ENCODE measurements at regions not wholly inside any gene's neighbourhood (a gene's known extent, or its start where the extent isn't known, plus 50 kb on each side); places are given as distances from the start of the nearest gene placed in this dataset.

- Histone ChIP-seq H3K36me3 (no peaks in the 10 kb centered on the region), H3K4me1 (peaks cover under 1 to 8% (median 3%) of the 10 kb centered on the region in 4 donors), H3K9me3 (no peaks in the 10 kb centered on the region), H3K27ac (replicated peaks in 1 of 4) (peak overlapping the region in 2 of 4 donors; percentile 28 to 34), H3K27me3 (no peaks in the 10 kb centered on the region), H3K4me3 (no peak overlapping the region)
- TF ChIP-seq POLR2A (IDR thresholded peaks at IDR 0.05; ENCODE audit: low read depth) (no peak), CTCF (IDR thresholded peaks at IDR 0.05) (no peak), EP300 (IDR thresholded peaks at IDR 0.05) (no peak), POLR2AphosphoS5 (IDR thresholded peaks at IDR 0.05) (no peak)
- no peak for DNase-seq (ENCODE audit: extremely low spot score)
- WGBS: 86% methylated on average over 22 of the region's 22 CpGs
- intact Hi-C loops (cut with DNase I): no loop called here
These were observed 74.7 kb upstream of the PTPN1 start for GRCh38 chr20:50435397-50436051.

GRCh38 chr20:50436052-50436656 lies 74.0 kb upstream of the PTPN1 start:
- no peaks in the 10 kb centered on the region for H3K36me3 ChIP-seq
- WGBS: 82% methylated on average over 6 of the region's 6 CpGs
- H3K27ac ChIP-seq (replicated peaks in 1 of 4): peak overlapping the region in 1 of 4 donors; percentile 28
- DNase-seq (ENCODE audit: extremely low spot score): no peak
- H3K4me3 ChIP-seq: no peak overlapping the region
- H3K4me1 ChIP-seq: peaks cover 2 to 14% (median 5%) of the 10 kb centered on the region in 4 donors
- H3K9me3 ChIP-seq: no peaks in the 10 kb centered on the region
- no peaks in the 10 kb centered on the region for H3K27me3 ChIP-seq
- TF ChIP-seq POLR2A (IDR thresholded peaks at IDR 0.05; ENCODE audit: low read depth) (no peak), EP300 (IDR thresholded peaks at IDR 0.05) (no peak), POLR2AphosphoS5 (IDR thresholded peaks at IDR 0.05) (no peak), CTCF (IDR thresholded peaks at IDR 0.05) (no peak)
- intact Hi-C loops (cut with DNase I): no loop called here

GRCh38 chr20:50436696-50437095 lies 73.5 kb upstream of the PTPN1 start:
- H3K4me1 ChIP-seq: peaks cover 7 to 20% (median 10%) of the 10 kb centered on the region in 4 donors
- no peak overlapping the region for H3K4me3 ChIP-seq
- DNase-seq (ENCODE audit: extremely low spot score): no peak
- 97% methylated on average over 8 of the region's 8 CpGs for WGBS
- H3K36me3 ChIP-seq: no peaks in the 10 kb centered on the region
- no peaks in the 10 kb centered on the region for H3K9me3 ChIP-seq
- H3K27ac ChIP-seq (replicated peaks in 1 of 4): peak overlapping the region in 1 of 4 donors; percentile 6
- no peak for TF ChIP-seq CTCF (IDR thresholded peaks at IDR 0.05)
- no peak for TF ChIP-seq POLR2AphosphoS5 (IDR thresholded peaks at IDR 0.05)
- no peak for TF ChIP-seq POLR2A (IDR thresholded peaks at IDR 0.05; ENCODE audit: low read depth)
- TF ChIP-seq EP300 (IDR thresholded peaks at IDR 0.05): no peak
- no peaks in the 10 kb centered on the region for H3K27me3 ChIP-seq
- intact Hi-C loops (cut with DNase I): no loop called here

- H3K4me3 ChIP-seq: no peak overlapping the region
- H3K36me3 ChIP-seq: no peaks in the 10 kb centered on the region
- peak overlapping the region in 2 of 4 donors; percentile 9 to 66 for H3K27ac ChIP-seq (replicated peaks in 1 of 4)
- H3K27me3 ChIP-seq: no peaks in the 10 kb centered on the region
- no peaks in the 10 kb centered on the region for H3K9me3 ChIP-seq
- TF ChIP-seq POLR2A (IDR thresholded peaks at IDR 0.05; ENCODE audit: low read depth): no peak
- DNase-seq (ENCODE audit: extremely low spot score): no peak
- 86% methylated on average over 9 of the region's 9 CpGs for WGBS
- H3K4me1 ChIP-seq: peaks cover 7 to 20% (median 12%) of the 10 kb centered on the region in 4 donors
- intact Hi-C loops (cut with DNase I): no loop called here
These were observed 71.2 kb upstream of the PTPN1 start for GRCh38 chr20:50438986-50439407.

GRCh38 chr20:50439539-50440453 lies 70.4 kb upstream of the PTPN1 start:
- Histone ChIP-seq H3K27me3 (no peaks in the 10 kb centered on the region), H3K27ac (replicated peaks in 1 of 4) (peak overlapping the region in 3 of 4 donors; percentile 9 to 68 (median 66)), H3K4me3 (no peak overlapping the region), H3K36me3 (no peaks in the 10 kb centered on the region), H3K9me3 (no peaks in the 10 kb centered on the region), H3K4me1 (peaks cover 7 to 20% (median 12%) of the 10 kb centered on the region in 4 donors)
- no peak for TF ChIP-seq POLR2AphosphoS5 (IDR thresholded peaks at IDR 0.05)
- TF ChIP-seq EP300 (IDR thresholded peaks at IDR 0.05): no peak
- no peak for TF ChIP-seq CTCF (IDR thresholded peaks at IDR 0.05)
- TF ChIP-seq POLR2A (IDR thresholded peaks at IDR 0.05; ENCODE audit: low read depth): no peak
- no peak for DNase-seq (ENCODE audit: extremely low spot score)
- 98% methylated on average over 6 of the region's 7 CpGs for WGBS
- intact Hi-C loops (cut with DNase I): no loop called here

All from esophagus muscularis mucosa (tissue), 4 donors.